ENCODE measurements at regions not wholly inside any gene's neighbourhood (a gene's known extent, or its start where the extent isn't known, plus 50 kb on each side); places are given as distances from the start of the nearest gene placed in this dataset.

DNA sequence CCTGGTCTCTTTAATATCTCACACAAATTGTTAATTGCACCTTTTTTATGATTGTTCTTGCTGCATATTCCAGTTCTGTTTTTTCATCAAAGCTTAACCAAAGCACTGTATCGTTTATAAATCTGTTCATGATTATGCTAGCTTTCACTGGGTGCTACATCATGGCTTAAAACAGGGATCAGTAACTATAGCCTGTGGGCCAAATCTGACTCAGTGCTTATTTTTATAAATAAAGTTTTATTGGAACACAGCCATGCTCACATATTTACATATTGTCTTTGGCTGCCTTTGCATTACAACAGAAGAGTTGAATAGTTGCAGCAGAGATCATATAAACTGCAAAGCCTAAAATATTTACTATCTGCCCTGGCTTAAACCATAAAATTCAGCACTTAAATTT lies 183.4 kb upstream of the NRXN3 start:
- Histone ChIP-seq H3K56ac (ENCODE audit: insufficient read length, low read depth, low read length) (no peak overlapping the region), H2BK20ac (ENCODE audit: low read depth, low read length, poor library complexity, severe bottlenecking) (no peak overlapping the region), H4K5ac (ENCODE audit: insufficient read length, low read depth, low read length) (no peak overlapping the region), H3K27me3 (ENCODE audit: insufficient read depth, low read length) (no peaks in the 10 kb centered on the region), H3K4me1 (ENCODE audit: insufficient read depth, low read length) (no peaks in the 10 kb centered on the region), H3K4me2 (ENCODE audit: insufficient read depth, insufficient read length, low read length) (no peak overlapping the region), H2AFZ (ENCODE audit: low read length) (no peak overlapping the region), H3K23me2 (ENCODE audit: insufficient read length, low read depth, low read length, poor library complexity, severe bottlenecking) (no peaks in the 10 kb centered on the region), H2BK5ac (ENCODE audit: insufficient read length, low read length) (no peak overlapping the region), H4K20me1 (ENCODE audit: control insufficient read depth, insufficient read depth, insufficient read length) (no peaks in the 10 kb centered on the region), H4K8ac (replicated peaks; ENCODE audit: insufficient read length, low read depth, low read length) (no peak overlapping the region), H3K9me3 (ENCODE audit: control insufficient read depth, low read depth, low read length) (no peaks in the 10 kb centered on the region), H2AK5ac (ENCODE audit: insufficient read length, low read length) (no peak overlapping the region), H3K27ac (ENCODE audit: insufficient read length, low read depth, low read length) (no peak overlapping the region), H3K4ac (ENCODE audit: low read depth, low read length) (no peak overlapping the region), H2BK15ac (ENCODE audit: low read depth, low read length) (no peak overlapping the region), H3T11ph (ENCODE audit: low read length) (no peak overlapping the region), H3K14ac (ENCODE audit: insufficient read depth, low read length) (no peak overlapping the region), H3K23ac (ENCODE audit: insufficient read length, low read depth, low read length) (no peak overlapping the region), H3K18ac (ENCODE audit: insufficient read length, low read depth, low read length) (no peak overlapping the region), H3K79me2 (ENCODE audit: insufficient read depth, low read length) (no peaks in the 10 kb centered on the region), H2BK12ac (ENCODE audit: insufficient read length, low read depth, low read length) (no peak overlapping the region), H3K9ac (ENCODE audit: extremely low read depth, insufficient read length, low read length) (no peak overlapping the region), H3K79me1 (ENCODE audit: insufficient read depth, low read depth, low read length, poor library complexity, severe bottlenecking) (no peaks in the 10 kb centered on the region), H2BK120ac (ENCODE audit: low read depth, low read length, poor library complexity, severe bottlenecking) (no peak overlapping the region), H4K91ac (ENCODE audit: insufficient read length, low read depth, low read length) (no peak overlapping the region)
- no peak for TF ChIP-seq CTCF (conservative IDR thresholded peaks at IDR 0.05)
- Mint-ChIP-seq H3K9me3 (no peaks in the 10 kb centered on the region), H3K36me3 (ENCODE audit: insufficient read depth in 1 of 3, low read depth in 3 of 3) (no peaks in the 10 kb centered on the region; a peak in 1 of 7 replicates), H3K4me3 (no peak overlapping the region), H3K4me1 (peaks cover 3 to 7% of the 10 kb centered on the region in 2 experiments), H3K27ac (no peak overlapping the region), H3K27me3 (ENCODE audit: low read depth) (no peaks in the 10 kb centered on the region)
- DNase-seq, result no peak
- no CpG with 5 or more reads among the region's 1 CpG for WGBS (ENCODE audit: extremely low coverage, insufficient read length, low lambda C conversion rate)
